Stimulated activated CD4-positive, alpha-beta T cell treated with anti-CD3 and anti-CD28 coated beads, Interleukin-1b, Interleukin-23, amount 100 ng/mL, for 1 hour (primary cell): ENCODE measurements at regions not wholly inside any gene's neighbourhood (a gene's known extent, or its start where the extent isn't known, plus 50 kb on each side); places are given as distances from the start of the nearest gene placed in this dataset.

Experiments used
- DNase-seq, 2 donors: peaks; one replicate each; pipeline ENCODE4 v3.0.0-alpha.2; 2020; ENCODE audit warnings: low read depth in 2 of 2

- no peak for DNase-seq
Measured at GRCh38 chr6:2562721-2563451, 187.8 kb downstream of the MYLK4 start.

DNA sequence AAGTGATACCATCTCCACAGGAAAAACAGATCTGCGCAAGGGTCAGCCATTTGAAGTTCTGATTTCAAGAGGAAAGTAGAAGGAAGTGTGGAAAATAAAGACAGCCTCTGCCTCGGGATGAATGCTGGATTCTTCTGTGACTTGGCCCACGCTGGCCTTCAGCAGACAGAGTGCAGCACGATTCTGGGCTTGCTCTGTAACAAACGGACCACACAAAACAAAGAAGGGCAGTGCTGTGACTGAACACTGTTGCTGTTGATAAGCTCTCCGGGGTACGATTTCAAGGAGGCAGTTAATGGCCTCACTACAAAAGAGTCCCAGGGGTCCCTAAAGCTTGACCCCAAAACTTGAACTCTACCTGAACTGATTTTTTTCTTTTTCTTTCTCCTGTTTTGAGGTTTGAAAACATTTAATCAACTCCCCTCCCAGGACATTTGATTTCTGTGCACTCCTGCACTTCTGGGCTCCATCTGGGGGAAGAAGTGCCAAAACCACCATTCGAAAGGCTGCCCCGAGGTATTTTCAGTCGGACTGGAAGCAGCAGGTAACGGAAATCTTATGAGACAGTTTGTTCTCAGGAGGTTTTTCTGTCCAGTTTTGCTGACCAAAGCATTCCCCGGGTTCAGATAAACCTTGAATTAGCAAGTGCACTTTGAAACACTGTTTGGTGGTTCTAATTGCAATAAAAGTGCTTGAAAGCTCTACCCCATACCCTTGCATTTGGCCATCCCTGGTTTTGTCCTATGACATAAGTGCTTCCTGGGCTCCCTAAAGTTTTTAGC, 189.6 kb downstream of the MYLK4 start:
- no peak for DNase-seq

DNA sequence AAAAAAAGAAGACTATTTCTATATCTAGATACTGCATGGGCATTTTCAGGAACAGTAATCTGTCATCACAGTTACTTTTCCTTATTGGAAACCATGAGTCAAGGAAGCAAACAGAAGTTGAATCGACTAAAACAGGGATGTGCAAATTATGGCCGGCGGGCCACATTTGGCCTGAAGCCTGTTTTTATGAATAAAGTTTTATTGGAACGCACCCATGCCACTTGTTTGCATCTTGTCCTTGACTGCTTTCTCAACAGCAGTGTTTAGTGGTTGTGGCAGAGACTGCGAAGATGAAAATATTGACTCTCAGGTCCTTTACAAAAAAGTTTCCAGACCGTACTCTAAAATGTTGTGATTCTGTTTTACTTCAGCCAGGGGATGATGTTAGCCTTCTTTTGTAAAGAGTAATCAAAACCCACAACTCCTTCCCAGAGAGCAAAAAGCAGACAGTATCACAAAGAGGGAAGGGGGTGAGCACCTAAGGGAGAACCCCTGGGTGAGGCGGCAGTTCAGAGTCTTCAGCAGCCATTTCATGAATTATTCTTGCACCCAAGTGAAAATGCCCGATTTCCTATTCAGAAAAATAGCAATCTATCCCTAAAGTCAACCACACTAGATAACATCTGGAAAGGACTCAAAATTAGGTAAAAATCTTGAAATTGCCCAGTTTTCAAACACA, 190.4 kb downstream of the MYLK4 start:
- DNase-seq: no peak

- DNase-seq: no peak
Measured at GRCh38 chr6:2558861-2559801, 191.6 kb downstream of the MYLK4 start.

GRCh38 chr6:2558098-2558680, 192.5 kb downstream of the MYLK4 start:
- DNase-seq: no peak

DNA sequence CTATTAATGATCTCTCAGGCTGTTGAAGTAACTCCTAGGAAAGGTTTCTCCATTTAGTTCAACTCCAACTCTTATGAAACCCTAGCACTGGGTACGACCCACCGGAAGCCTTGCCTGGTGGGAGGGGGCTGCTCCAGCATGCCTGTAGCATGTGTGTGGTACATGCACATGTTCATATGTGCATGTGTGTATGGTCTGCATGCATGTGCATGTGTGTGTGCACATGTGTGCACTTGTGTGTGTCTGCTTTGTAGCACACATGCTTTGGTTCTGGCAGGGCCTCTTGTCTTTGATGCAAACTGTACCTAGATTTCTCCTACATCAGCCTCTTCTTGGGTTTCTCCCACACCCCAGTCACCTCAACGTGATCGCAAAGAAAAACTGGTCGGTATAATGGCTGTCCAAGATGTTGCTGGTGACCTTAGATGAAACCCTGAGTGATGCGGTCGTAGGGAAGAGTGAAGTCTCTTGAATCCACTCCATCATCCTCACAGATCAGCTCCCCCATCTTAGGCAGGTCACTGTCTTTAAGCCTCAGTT, 193.5 kb downstream of the MYLK4 start:
- no peak for DNase-seq

DNA sequence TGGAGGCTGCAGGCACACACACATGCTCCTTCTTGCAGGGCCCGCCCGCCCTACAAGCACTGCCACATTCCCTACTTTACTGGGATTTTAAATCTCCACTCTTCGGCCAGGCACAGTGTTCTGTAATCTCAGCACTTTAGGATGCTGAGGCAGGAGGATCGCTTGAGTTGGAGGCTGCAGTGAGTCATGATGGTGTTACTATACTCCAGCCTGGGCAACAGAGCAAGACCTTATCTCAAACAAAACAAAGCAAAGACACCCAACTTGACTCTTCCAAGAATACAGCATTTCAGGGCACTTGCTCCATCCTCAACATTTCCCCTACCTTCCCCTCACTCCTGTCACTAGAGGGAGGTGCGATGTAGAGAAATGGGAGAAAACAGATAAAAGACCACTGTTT, 194.0 kb downstream of the MYLK4 start:
- DNase-seq: no peak

- no peak for DNase-seq
Measured at GRCh38 chr6:2554651-2555260, 196.0 kb downstream of the MYLK4 start.

- DNase-seq: no peak
Measured at GRCh38 chr6:2552526-2553154, 198.1 kb downstream of the MYLK4 start.

GRCh38 chr6:2551705-2552104, 199.0 kb downstream of the MYLK4 start:
- no peak for DNase-seq

GRCh38 chr6:2550247-2550646, 200.5 kb downstream of the MYLK4 start:
- no peak for DNase-seq

DNA sequence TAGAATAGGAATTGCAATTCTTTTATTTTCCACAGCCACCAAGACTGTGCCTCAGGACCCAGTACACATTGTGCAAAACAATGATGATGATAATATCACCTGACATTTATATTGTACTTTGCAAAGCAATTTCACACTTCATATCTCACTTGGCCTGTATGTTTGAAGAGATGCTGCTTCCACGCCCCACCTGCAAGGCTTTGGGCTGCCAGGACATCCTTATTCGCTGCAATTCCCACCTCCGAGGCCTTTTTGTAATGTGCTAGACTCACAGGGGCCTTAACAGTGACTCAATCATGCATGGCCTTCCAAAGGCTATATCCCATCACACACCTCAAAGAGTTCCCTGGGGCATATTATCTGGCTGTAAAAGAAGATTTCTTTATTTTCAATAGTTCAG, 200.9 kb downstream of the MYLK4 start:
- DNase-seq: no peak

GRCh38 chr6:2547355-2547754, 203.4 kb downstream of the MYLK4 start:
- DNase-seq: no peak

- DNase-seq: no peak
Measured at GRCh38 chr6:2546901-2547300, 203.8 kb downstream of the MYLK4 start.

DNA sequence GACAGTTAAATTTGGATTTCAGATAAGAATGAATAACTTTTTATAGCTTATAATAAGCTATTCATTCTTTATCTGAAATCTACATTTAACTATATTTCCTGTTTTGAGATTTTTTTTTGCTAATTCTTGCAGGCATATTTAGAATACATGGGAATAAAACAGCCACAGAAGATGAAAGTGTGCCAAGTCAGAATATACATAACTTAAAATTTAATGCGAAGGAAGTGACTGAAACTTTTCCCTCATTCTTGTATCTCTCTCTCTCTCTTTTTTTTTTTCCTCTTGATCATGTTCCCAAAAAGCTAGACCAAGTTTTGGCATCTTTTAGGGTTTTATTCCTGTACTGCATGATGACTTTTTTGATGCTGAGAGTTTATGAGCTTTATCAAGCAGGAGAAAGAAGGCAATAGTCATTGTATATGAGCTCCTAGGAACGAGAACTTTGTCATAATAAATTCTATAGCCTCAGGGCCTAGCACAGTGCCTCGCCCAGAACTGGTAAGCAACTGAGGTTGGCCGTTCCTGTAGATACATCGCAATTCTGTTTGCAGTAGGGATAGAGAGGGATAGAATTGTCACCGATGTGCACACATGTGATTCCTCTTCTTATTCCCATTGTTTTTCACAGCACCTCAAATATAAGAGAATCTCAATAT, 205.2 kb downstream of the MYLK4 start:
- no peak for DNase-seq

- no peak for DNase-seq
Measured at GRCh38 chr6:2543321-2543720, 207.4 kb downstream of the MYLK4 start.

DNA sequence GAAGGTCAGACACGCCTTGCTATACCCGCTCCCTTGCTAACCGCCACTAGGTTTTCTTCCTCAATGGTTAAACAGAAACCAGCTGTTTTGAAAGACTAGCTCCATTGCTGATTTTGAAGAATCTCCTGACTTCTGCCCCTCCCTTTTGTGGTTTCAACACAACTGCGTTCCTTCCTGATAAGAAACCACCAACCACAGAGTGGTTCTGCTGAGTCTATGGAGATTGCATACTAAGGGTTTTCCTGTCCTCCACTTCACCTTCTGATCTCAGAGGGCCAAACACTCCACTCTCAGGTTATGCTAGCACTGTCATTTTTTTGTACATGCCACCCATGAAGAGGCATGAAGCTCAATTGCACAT, 207.9 kb downstream of the MYLK4 start:
- no peak for DNase-seq

DNA sequence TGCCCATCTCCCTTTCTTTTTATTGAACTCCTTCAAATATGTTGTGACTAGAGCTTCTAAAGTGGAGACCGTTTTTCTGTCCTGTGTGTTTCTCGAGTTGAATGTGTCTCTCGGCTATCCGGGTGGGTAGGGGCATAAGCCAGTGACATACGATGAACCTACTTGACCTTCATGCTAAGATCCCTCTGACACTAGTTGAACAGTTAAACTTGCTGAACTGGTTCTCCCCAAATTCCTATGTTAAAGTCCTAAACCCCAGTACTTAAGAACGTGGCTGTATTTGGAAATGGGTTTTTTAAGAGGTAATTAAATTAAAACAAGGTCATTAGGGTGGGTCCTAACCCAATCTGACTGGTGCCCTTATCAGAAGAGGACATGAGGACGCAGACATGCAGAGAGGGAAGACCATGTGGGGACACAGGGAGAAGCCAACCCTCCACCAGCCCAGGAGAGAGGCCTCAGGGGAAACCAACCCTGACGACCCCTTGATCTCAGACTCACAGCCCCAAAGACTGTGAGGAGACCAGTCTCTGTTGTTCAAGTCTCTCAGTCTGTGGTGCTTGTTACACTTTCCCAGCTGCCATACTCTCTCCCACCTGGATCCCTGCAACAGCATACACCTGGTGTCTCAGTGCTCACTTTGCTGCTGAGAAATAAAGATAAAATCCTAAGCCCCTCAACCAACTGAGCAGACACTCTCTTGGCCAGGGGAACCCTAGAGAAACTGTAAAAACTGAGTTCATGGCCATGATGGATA, 208.4 kb downstream of the MYLK4 start:
- DNase-seq: no peak

GRCh38 chr6:2536451-2536850, 214.3 kb downstream of the MYLK4 start:
- DNase-seq: no peak
